SK-N-SH (cell line): ENCODE measurements at regions not wholly inside any gene's neighbourhood (a gene's known extent, or its start where the extent isn't known, plus 50 kb on each side); places are given as distances from the start of the nearest gene placed in this dataset.
A peak's percentile ranks its signal among the peaks of the same experiment; 100 is the strongest.

Experiments used
- CTCF ChIA-PET: fragments of 300-600, 350-600 bp; formaldehyde crosslinking; extraction: SDS; loops from one replicate; lab custom pipeline; 2021; lab: Yijun Ruan, JAX
- POLR2A ChIA-PET: fragments of 350-600 bp; sonication (Branson Sonifier 250); formaldehyde crosslinking; extraction: SDS; loops from one replicate; lab custom pipeline; 2020; ENCODE audit warnings: antibody characterized with exemption, inconsistent platforms; lab: Yijun Ruan, JAX
- DNase-seq: peaks from one replicate; pipeline ENCODE4 v3.0.0; 2012
- H2AFZ ChIP-seq: fragments of 200-600 bp; sonication (generic); 2 replicates; pipeline ENCODE4 v1.8.1; 2016; ENCODE audit warnings: antibody characterized with exemption, mild to moderate bottlenecking, low read depth
- H3F3A ChIP-seq: fragments of 200-600 bp; sonication (generic); replicated peaks from 2 replicates; pipeline ENCODE3; 2016; ENCODE audit warnings: antibody characterized with exemption, mild to moderate bottlenecking; ENCODE audit not compliant: insufficient read depth
- H3K27ac ChIP-seq, 2 experiments: fragments of 200-500 bp in 1 of 2; fragments of 200-600 bp in 1 of 2; sonication (Bioruptor generic) in 1 of 2; sonication (generic), shearing (Covaris generic) in 1 of 2; 2 replicates each; pipeline versions ENCODE4 v1.5.1 to v1.6.1; 2014 to 2016; ENCODE audit warnings: low read depth in 2 of 2, inconsistent platforms in 1 of 2, low read length in 1 of 2, mild to moderate bottlenecking in 1 of 2, mixed read lengths in 1 of 2
- H3K27me3 ChIP-seq: fragments of 200-600 bp; sonication (generic), shearing (Covaris generic); 2 replicates; pipeline ENCODE4 v1.6.1; 2016; ENCODE audit warnings: mixed run types; ENCODE audit not compliant: insufficient read depth
- H3K36me3 ChIP-seq, 2 experiments: fragments of 200-500 bp in 1 of 2; fragments of 200-600 bp in 1 of 2; sonication (Bioruptor generic) in 1 of 2; sonication (generic) in 1 of 2; replicated peaks in 1 of 2; 2 replicates each; pipeline versions ENCODE3 to v1.5.1; 2014 to 2016; ENCODE audit warnings: low read length in 1 of 2, mild to moderate bottlenecking in 1 of 2; ENCODE audit not compliant: insufficient read depth in 2 of 2, control insufficient read depth in 1 of 2
- H3K4me1 ChIP-seq, 2 experiments: fragments of 200-500 bp in 1 of 2; fragments of 200-600 bp in 1 of 2; sonication (Bioruptor generic) in 1 of 2; sonication (generic), shearing (Covaris generic) in 1 of 2; 2 replicates each; pipeline versions ENCODE4 v1.5.1 to v1.6.1; 2014 to 2016; ENCODE audit warnings: low read depth in 1 of 2, low read length in 1 of 2, mixed run types in 1 of 2; ENCODE audit not compliant: insufficient read depth in 2 of 2, control insufficient read depth in 1 of 2
- H3K4me2 ChIP-seq: fragments of 200-600 bp; sonication (generic), shearing (Covaris generic); 2 replicates; pipeline ENCODE4 v1.6.1; 2017; ENCODE audit warnings: mixed run types
- H3K4me3 ChIP-seq, 2 experiments: fragments of 200-500 bp in 1 of 2; fragments of 200-600 bp in 1 of 2; sonication (Bioruptor generic) in 1 of 2; sonication (generic), shearing (Covaris generic) in 1 of 2; 2 replicates each; pipeline versions ENCODE4 v1.5.1 to v1.8.1; 2014 to 2016; ENCODE audit warnings: low read depth in 2 of 2, inconsistent platforms in 1 of 2, low read length in 1 of 2, mild to moderate bottlenecking in 1 of 2, mixed read lengths in 1 of 2, moderate library complexity in 1 of 2
- H3K79me2 ChIP-seq: fragments of 200-600 bp; sonication (generic); 2 replicates; pipeline ENCODE4 v1.8.1; 2017; ENCODE audit warnings: mild to moderate bottlenecking; ENCODE audit not compliant: insufficient read depth
- H3K9ac ChIP-seq: fragments of 200-600 bp; sonication (generic); 2 replicates; pipeline ENCODE4 v1.6.1; 2017; ENCODE audit warnings: mixed run types
- H3K9me2 ChIP-seq: fragments of 200-600 bp; sonication (generic); 2 replicates; pipeline ENCODE4 v1.6.1; 2017; ENCODE audit warnings: mixed run types
- H3K9me3 ChIP-seq: fragments of 200-600 bp; sonication (generic); 2 replicates; pipeline ENCODE4 v1.6.1; 2017; ENCODE audit warnings: mixed run types, mild to moderate bottlenecking, moderate library complexity
- H4K20me1 ChIP-seq: fragments of 200-600 bp; sonication (generic); 2 replicates; pipeline ENCODE4 v1.6.1; 2017; ENCODE audit warnings: mild to moderate bottlenecking, mixed run types; ENCODE audit not compliant: insufficient read depth
- CHD2 ChIP-seq: fragments of 150-350 bp; IDR thresholded peaks from 2 replicates; pipeline ENCODE4 v1.6.1; 2018; ENCODE audit warnings: low read length; ENCODE audit not compliant: partially characterized antibody
- ELF1 ChIP-seq: IDR thresholded peaks from 2 replicates; pipeline ENCODE4 v1.4.0; 2012
- FOSL2 ChIP-seq: IDR thresholded peaks from 2 replicates; pipeline ENCODE4 v1.4.0; 2012; ENCODE audit warnings: low read depth, mild to moderate bottlenecking, moderate library complexity, borderline replicate concordance
- GATA2 ChIP-seq: sonication (generic); formaldehyde crosslinking; IDR thresholded peaks from 2 replicates; pipeline ENCODE4 v1.5.0; 2020; ENCODE audit warnings: mild to moderate bottlenecking, missing genetic modification reagents
- NFIC ChIP-seq: IDR thresholded peaks from 2 replicates; pipeline ENCODE4 v1.4.0; 2012; ENCODE audit warnings: borderline replicate concordance
- POLR2AphosphoS5 ChIP-seq: IDR thresholded peaks from 2 replicates; pipeline ENCODE4 v1.6.1; 2012; ENCODE audit warnings: low read depth, low read length
- RFX5 ChIP-seq: IDR thresholded peaks from 2 replicates; pipeline ENCODE4 v1.6.1; 2012; ENCODE audit warnings: mild to moderate bottlenecking, improper control_type of control experiment, low read length
- TAF1 ChIP-seq: IDR thresholded peaks from 2 replicates; pipeline ENCODE4 v1.6.1; 2012; ENCODE audit warnings: low read depth, mild to moderate bottlenecking, low read length, moderate library complexity, borderline replicate concordance
- WGBS: methylation state at CpG from one replicate; pipeline ENCODE4 v1.1.6; 2017; ENCODE audit warnings: low lambda C conversion rate; 5-methylcytosine and 5-hydroxymethylcytosine counted together
- TF ChIP-seq, protein P1 (sequence below): IDR thresholded peaks from 2 replicates; pipeline ENCODE4; 2012
- TF ChIP-seq, protein P2 (sequence below): IDR thresholded peaks from 2 replicates; pipeline ENCODE4 v1.4.0; 2012; ENCODE audit warnings: low read depth, borderline replicate concordance

DNA sequence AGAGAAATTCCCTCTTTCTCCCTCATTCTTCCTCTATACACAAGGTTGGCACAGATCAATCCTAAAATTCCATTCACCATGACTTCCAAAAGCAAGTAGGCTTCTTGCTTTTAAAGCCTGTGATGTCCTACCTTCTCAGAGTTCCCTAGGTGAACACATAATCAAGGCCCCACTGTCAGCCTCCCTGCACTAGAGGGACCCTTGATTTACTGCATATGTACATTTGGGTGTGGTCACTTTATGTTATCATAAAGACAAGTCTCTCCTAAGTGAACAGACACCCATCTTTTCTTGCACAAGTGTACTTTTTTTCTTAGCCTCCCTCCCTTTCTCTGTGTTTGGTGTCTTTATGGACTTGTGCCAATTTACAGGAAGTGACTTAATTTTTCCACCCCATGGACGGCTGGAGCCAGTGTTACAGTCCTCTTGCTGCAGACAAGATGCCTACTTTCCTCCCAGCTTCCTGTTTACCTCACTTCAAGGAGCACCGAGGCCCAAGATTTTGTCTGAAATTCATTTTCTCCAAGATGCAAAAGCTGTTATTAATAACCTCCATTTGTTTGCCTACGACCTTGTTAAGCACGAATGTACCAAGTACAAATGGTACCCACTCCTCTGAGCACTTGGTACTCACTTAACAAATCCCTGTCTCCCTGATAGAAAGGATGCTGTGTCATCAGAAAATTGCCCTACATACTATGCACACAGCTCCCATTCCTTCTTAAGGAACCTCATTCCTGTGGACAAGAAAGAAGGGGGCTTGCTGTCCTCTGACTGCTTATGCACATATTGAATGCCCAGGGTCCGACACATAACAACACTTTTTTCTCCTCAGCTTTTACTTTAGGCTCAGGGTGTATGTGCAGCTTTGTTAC lies 82.8 kb upstream of the SLC44A3 start:
- DNase-seq: no peak
- Histone ChIP-seq H3K36me3 (no peaks in the 10 kb centered on the region), H3K4me3 (no peak overlapping the region), H3F3A (peaks cover 12% of the 10 kb centered on the region), H3K9ac (no peak overlapping the region), H3K4me2 (no peak overlapping the region), H3K4me1 (peaks cover 0 to 19% of the 10 kb centered on the region in 2 experiments; a peak in 1 of 4 replicates), H3K9me2 (no peaks in the 10 kb centered on the region), H3K27ac (no peak overlapping the region), H3K27me3 (no peaks in the 10 kb centered on the region), H2AFZ (no peak overlapping the region), H3K9me3 (no peaks in the 10 kb centered on the region), H4K20me1 (no peaks in the 10 kb centered on the region), H3K79me2 (no peaks in the 10 kb centered on the region)
- CTCF ChIA-PET: interaction anchor here (0.7 kb wide), 1 partner anchor 149 kb away, joined by 3 read pairs; no protein-coding TSS in a partner anchor
- POLR2A ChIA-PET: no interaction called here
- 62% methylated on average over 5 of the region's 5 CpGs for WGBS
- peak; percentile 24; the same call in 1 of the 2 replicates for TF ChIP-seq NFIC
- TF ChIP-seq, protein P1, sequence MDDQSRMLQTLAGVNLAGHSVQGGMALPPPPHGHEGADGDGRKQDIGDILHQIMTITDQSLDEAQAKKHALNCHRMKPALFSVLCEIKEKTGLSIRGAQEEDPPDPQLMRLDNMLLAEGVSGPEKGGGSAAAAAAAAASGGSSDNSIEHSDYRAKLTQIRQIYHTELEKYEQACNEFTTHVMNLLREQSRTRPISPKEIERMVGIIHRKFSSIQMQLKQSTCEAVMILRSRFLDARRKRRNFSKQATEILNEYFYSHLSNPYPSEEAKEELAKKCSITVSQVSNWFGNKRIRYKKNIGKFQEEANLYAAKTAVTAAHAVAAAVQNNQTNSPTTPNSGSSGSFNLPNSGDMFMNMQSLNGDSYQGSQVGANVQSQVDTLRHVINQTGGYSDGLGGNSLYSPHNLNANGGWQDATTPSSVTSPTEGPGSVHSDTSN: no peak

DNA sequence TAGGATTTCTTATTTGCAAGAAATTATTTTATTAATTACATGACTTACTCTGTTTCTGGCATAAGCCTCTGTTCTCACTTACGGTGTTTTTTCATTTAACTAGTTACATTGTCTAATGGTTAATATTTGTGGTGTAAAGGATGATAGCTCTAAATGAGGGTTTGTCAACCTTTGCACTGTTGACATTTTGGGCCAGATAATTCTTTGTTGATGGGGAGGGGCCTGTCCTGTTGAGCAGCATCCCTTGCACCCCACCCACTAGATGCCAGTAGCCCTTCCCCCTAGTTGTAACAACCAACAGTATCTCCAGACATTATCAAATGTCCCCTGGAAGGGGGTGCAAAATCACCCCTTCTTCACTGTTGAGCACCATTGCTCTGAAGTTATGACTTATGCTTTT lies 83.6 kb upstream of the SLC44A3 start:
- Histone ChIP-seq H3K9ac (no peak overlapping the region), H3K27ac (no peak overlapping the region), H3K9me2 (no peaks in the 10 kb centered on the region), H3K4me1 (peaks cover 0 to 19% of the 10 kb centered on the region in 2 experiments; a peak in 1 of 4 replicates), H2AFZ (no peak overlapping the region), H3K4me3 (no peak overlapping the region), H3K36me3 (no peaks in the 10 kb centered on the region), H3K79me2 (no peaks in the 10 kb centered on the region), H3K9me3 (no peaks in the 10 kb centered on the region), H3F3A (peaks cover 12% of the 10 kb centered on the region), H4K20me1 (no peaks in the 10 kb centered on the region), H3K4me2 (no peak overlapping the region), H3K27me3 (no peaks in the 10 kb centered on the region)
- CTCF ChIA-PET: no interaction called here
- DNase-seq: no peak
- POLR2A ChIA-PET: no interaction called here
- WGBS: 100% methylated on average over 1 of the region's 1 CpG
- TF ChIP-seq, protein P1: no peak
- TF ChIP-seq CHD2: no peak
- no peak for TF ChIP-seq POLR2AphosphoS5
- TF ChIP-seq, protein P2, sequence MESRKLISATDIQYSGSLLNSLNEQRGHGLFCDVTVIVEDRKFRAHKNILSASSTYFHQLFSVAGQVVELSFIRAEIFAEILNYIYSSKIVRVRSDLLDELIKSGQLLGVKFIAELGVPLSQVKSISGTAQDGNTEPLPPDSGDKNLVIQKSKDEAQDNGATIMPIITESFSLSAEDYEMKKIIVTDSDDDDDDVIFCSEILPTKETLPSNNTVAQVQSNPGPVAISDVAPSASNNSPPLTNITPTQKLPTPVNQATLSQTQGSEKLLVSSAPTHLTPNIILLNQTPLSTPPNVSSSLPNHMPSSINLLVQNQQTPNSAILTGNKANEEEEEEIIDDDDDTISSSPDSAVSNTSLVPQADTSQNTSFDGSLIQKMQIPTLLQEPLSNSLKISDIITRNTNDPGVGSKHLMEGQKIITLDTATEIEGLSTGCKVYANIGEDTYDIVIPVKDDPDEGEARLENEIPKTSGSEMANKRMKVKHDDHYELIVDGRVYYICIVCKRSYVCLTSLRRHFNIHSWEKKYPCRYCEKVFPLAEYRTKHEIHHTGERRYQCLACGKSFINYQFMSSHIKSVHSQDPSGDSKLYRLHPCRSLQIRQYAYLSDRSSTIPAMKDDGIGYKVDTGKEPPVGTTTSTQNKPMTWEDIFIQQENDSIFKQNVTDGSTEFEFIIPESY: no peak
- TF ChIP-seq RFX5: no peak
- no peak for TF ChIP-seq FOSL2
- no peak for TF ChIP-seq GATA2
- TF ChIP-seq ELF1: no peak
- TF ChIP-seq TAF1: no peak
